Pancreas (tissue), 10 donors: ENCODE measurements at regions not wholly inside any gene's neighbourhood (a gene's known extent, or its start where the extent isn't known, plus 50 kb on each side); places are given as distances from the start of the nearest gene placed in this dataset.
A peak's percentile ranks its signal among the peaks of the same experiment; 100 is the strongest.

Experiments used
- ATAC-seq, 4 donors: fragments of 200-7000 bp; cut with Tn5 transposase; one replicate each; pipeline versions ENCODE4 v1.8.0 to v1.9.1; 2020; ENCODE audit warnings: mild to moderate bottlenecking in 4 of 4, moderate library complexity in 4 of 4
- DNase-seq, 6 donors: peaks; one replicate each; pipeline ENCODE4 v3.0.0-alpha.2; 2020
- FAIRE-seq: peaks from 2 replicates; lab custom pipeline; 2012; peaks lifted over from hg19 to GRCh38; lab: Jason Lieb, UNC
- H3K27ac ChIP-seq, 4 donors: fragments of 200-600 bp; sonication (generic); 1 replicate in 3 of 4; 2 replicates in 1 of 4; pipeline versions ENCODE4 v1.5.0 to v1.8.0; 2020
- H3K27me3 ChIP-seq, 4 donors: fragments of 200-600 bp; one replicate each; pipeline ENCODE4 v1.8.0; 2021
- H3K36me3 ChIP-seq, 3 donors: fragments of 200-600 bp; sonication (generic) in 1 of 3; one replicate each; pipeline versions ENCODE4 v1.5.0 to v1.8.0; 2020 to 2021
- H3K4me1 ChIP-seq, 3 donors: fragments of 200-600 bp; one replicate each; pipeline ENCODE4 v1.8.0; 2021
- H3K4me3 ChIP-seq, 4 donors: fragments of 200-600 bp; sonication (generic) in 2 of 4; one replicate each; pipeline versions ENCODE4 v1.5.0 to v1.8.0; 2020 to 2021
- H3K9me3 ChIP-seq, 4 donors: fragments of 200-600 bp; one replicate each; pipeline ENCODE4 v1.8.0; 2021
- WGBS, 2 donors: extraction: QIAGEN DNeasy Blood & Tissue Kit; methylation state at CpG; one replicate each; pipeline ENCODE4 v1.1.7; 2013; 5-methylcytosine and 5-hydroxymethylcytosine counted together
- intact Hi-C, 3 donors: fragments of 100-400 bp; cut with DNase I; formaldehyde crosslinking; loops; one replicate each; pipeline versions ENCODE4 v1.11.1 to v1.14.2; 2022
- TF ChIP-seq, protein P1 (sequence below), 4 donors: fragments of 200-600 bp; sonication (generic) in 3 of 4; IDR thresholded peaks; one replicate each; pipeline versions ENCODE4 v1.5.0 to v1.8.0; 2021; ENCODE audit warnings: antibody characterized with exemption in 4 of 4
- donor health status: healthy with polysubstance abuse.
- donor health status: DM: no; HTN: no; CAD: no; lungs with moderate emphysema.
- donor health status: DM: no; HTN: no; CAD: no.
- donor health status: control.
- donor health status: control.
- donor health status: Bipolar disorder and iron deficiency.
- donor health status: DM: yes; HTN: yes; CAD: no.
- donor health status: DM: no; HTN: no; CAD: no.
- donor health status: DM: no; HTN: no; CAD: no.
- donor health status: DM: yes; HTN: yes; CAD: no.

GRCh38 chr2:156189584-156189983 lies 142.9 kb downstream of the NR4A2 start:
- no peak for FAIRE-seq
- no peak for DNase-seq
- no peaks in the 10 kb centered on the region for H3K9me3 ChIP-seq
- TF ChIP-seq, protein P1, sequence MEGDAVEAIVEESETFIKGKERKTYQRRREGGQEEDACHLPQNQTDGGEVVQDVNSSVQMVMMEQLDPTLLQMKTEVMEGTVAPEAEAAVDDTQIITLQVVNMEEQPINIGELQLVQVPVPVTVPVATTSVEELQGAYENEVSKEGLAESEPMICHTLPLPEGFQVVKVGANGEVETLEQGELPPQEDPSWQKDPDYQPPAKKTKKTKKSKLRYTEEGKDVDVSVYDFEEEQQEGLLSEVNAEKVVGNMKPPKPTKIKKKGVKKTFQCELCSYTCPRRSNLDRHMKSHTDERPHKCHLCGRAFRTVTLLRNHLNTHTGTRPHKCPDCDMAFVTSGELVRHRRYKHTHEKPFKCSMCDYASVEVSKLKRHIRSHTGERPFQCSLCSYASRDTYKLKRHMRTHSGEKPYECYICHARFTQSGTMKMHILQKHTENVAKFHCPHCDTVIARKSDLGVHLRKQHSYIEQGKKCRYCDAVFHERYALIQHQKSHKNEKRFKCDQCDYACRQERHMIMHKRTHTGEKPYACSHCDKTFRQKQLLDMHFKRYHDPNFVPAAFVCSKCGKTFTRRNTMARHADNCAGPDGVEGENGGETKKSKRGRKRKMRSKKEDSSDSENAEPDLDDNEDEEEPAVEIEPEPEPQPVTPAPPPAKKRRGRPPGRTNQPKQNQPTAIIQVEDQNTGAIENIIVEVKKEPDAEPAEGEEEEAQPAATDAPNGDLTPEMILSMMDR (IDR thresholded peaks at IDR 0.05), result no peak
- ATAC-seq, result peak in 2 of 4 donors; percentile 26 to 30
- H3K4me3 ChIP-seq, result no peak overlapping the region
- WGBS, 2 donors, result 30 to 35% methylated on average over 3 of the region's 3 CpGs
- intact Hi-C loops, result no loop called here
- peaks cover 0 to 14% (median 0%) of the 10 kb centered on the region in 3 donors for H3K4me1 ChIP-seq
- H3K27me3 ChIP-seq, result no peaks in the 10 kb centered on the region
- H3K36me3 ChIP-seq, result no peaks in the 10 kb centered on the region
- H3K27ac ChIP-seq, result no peak overlapping the region

- TF ChIP-seq, protein P1 (IDR thresholded peaks at IDR 0.05), result no peak
- H3K9me3 ChIP-seq, result no peaks in the 10 kb centered on the region
- H3K36me3 ChIP-seq, result no peaks in the 10 kb centered on the region
- H3K27ac ChIP-seq, result no peak overlapping the region
- 10 to 17% methylated on average over 6 of the region's 6 CpGs for WGBS, 2 donors
- H3K4me1 ChIP-seq, result peaks cover 0 to 14% (median 0%) of the 10 kb centered on the region in 3 donors
- no peak overlapping the region for H3K4me3 ChIP-seq
- DNase-seq, result no peak
- peak in 3 of 4 donors; percentile 46 to 69 (median 68) for ATAC-seq
- no peaks in the 10 kb centered on the region for H3K27me3 ChIP-seq
- no peak for FAIRE-seq
- intact Hi-C loops, result no loop called here
Observed at GRCh38 chr2:156189143-156189542, 143.4 kb downstream of the NR4A2 start.

DNA sequence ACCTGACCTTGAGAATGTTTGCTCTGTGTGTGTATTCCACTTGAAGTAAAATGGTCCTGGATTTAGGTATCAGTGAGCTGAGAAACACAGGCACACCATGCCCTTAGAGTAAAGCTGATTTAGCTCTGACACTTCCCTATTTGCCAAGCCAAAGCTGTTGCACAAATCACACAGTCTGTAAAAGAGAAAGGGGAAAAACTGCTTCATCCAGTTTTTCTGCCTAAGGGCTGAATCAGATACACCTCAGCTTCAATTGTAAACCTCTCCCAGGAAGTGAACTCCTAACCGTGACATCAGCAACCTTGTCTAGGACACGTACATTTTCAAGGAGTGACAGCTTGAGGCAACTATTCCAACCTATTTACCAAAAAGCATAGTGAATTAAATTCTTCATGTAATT lies 150.4 kb downstream of the NR4A2 start:
- TF ChIP-seq, protein P1 (IDR thresholded peaks at IDR 0.05), result no peak
- no peaks in the 10 kb centered on the region for H3K27me3 ChIP-seq
- peak; percentile 98 to 99 (median 98) for ATAC-seq
- peaks cover 0 to 18% (median 7%) of the 10 kb centered on the region in 3 donors for H3K4me1 ChIP-seq
- H3K4me3 ChIP-seq, result no peak overlapping the region
- peak in 3 of 6 donors; percentile 45 to 64 (median 49) for DNase-seq
- peak overlapping the region; percentile 36 to 92 (median 67) for H3K27ac ChIP-seq
- no peaks in the 10 kb centered on the region for H3K9me3 ChIP-seq
- peak; percentile 47 for FAIRE-seq
- H3K36me3 ChIP-seq, result no peaks in the 10 kb centered on the region
- WGBS, 2 donors, result 5 to 7% methylated on average over 2 of the region's 2 CpGs
- intact Hi-C loops, result no loop called here

DNA sequence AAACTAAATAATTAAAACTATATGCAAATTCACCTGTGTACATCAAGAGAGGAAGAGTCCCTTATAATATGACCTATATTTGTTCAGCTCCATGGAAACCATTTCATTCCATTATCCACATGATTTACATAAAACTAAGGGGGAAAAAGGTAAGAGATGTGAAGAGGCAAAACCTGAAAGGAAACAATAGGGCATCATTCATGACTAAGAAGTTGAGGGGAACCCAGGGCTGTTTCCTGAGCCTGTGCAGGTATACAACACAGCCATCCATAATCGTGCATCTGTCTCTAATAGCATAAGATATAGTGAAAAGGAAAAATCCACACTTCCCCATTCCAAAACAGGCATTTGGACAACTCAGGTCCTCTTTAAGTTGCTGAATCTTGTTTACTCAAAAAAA lies 151.3 kb downstream of the NR4A2 start:
- Histone ChIP-seq H3K27me3 (no peaks in the 10 kb centered on the region), H3K4me3 (no peak overlapping the region), H3K4me1 (peaks cover 0 to 18% (median 7%) of the 10 kb centered on the region in 3 donors), H3K27ac (peak overlapping the region in 3 of 4 donors; percentile 40 to 92 (median 66)), H3K36me3 (no peaks in the 10 kb centered on the region), H3K9me3 (no peaks in the 10 kb centered on the region)
- peak in 1 of 4 donors; percentile 7 for ATAC-seq
- 50% methylated on average over 1 of the region's 1 CpG for WGBS, 2 donors
- intact Hi-C loops, result no loop called here
- DNase-seq, result no peak
- FAIRE-seq, result no peak
- TF ChIP-seq, protein P1 (IDR thresholded peaks at IDR 0.05), result no peak

DNA sequence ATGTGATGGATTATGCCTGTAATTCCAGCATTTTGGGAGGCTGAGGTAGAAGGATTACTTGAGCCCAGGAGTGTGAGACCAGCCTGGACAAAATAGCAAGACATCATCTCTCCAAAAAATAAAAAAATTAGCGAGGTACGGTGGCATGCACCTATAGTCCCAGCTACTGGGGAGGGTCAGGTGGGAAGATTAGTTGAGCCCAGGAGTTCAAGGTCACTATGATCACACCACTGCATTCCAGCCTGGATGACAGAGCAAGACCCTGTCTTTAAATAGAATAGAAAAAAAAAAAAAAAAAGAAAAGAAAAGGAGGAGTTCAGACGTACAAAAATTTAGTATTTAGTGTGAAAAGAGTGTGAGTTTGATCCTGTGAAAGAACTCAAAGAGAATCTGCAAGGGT lies 154.9 kb downstream of the NR4A2 start:
- intact Hi-C loops, result no loop called here
- TF ChIP-seq, protein P1 (IDR thresholded peaks at IDR 0.05), result no peak
- no peak for DNase-seq
- H3K4me3 ChIP-seq, result no peak overlapping the region
- no peaks in the 10 kb centered on the region for H3K27me3 ChIP-seq
- no peak for FAIRE-seq
- no peak overlapping the region for H3K27ac ChIP-seq
- H3K9me3 ChIP-seq, result no peaks in the 10 kb centered on the region
- H3K4me1 ChIP-seq, result peaks cover 0 to 14% (median 4%) of the 10 kb centered on the region in 3 donors
- no peak for ATAC-seq
- 83 to 88% methylated on average over 3 of the region's 3 CpGs for WGBS, 2 donors
- H3K36me3 ChIP-seq, result no peaks in the 10 kb centered on the region
